ENCODE measurements at regions not wholly inside any gene's neighbourhood (a gene's known extent, or its start where the extent isn't known, plus 50 kb on each side); places are given as distances from the start of the nearest gene placed in this dataset.
A peak's percentile ranks its signal among the peaks of the same experiment; 100 is the strongest.

GRCh38 chr1:234874291-234875288, 254.0 kb downstream of the TOMM20 start (continued):
- TF ChIP-seq ZNF696 (CRISPR knock-in tag; conservative IDR thresholded peaks at IDR 0.05) (no peak), DNMT1 (IDR thresholded peaks at IDR 0.05) (no peak), SAFB (IDR thresholded peaks at IDR 0.05; ENCODE audit: borderline replicate concordance, low read depth, low read length) (no peak), PHF20 (IDR thresholded peaks at IDR 0.05; ENCODE audit: partially characterized antibody) (no peak), ZBTB40 (IDR thresholded peaks at IDR 0.05) (no peak), ZBTB40 (CRISPR knock-in tag; IDR thresholded peaks at IDR 0.05) (no peak), NCOR1 (IDR thresholded peaks at IDR 0.05) (peak; percentile 72), ZNF830 (CRISPR knock-in tag; IDR thresholded peaks at IDR 0.05) (no peak), HMG20A (CRISPR knock-in tag; conservative IDR thresholded peaks at IDR 0.05) (no peak), KDM4B (IDR thresholded peaks at IDR 0.05; ENCODE audit: borderline replicate concordance in 2 of 2, low read depth in 1 of 2) (no peak), STAT6 (CRISPR knock-in tag; IDR thresholded peaks at IDR 0.05) (no peak), ZNF143 (CRISPR knock-in tag; IDR thresholded peaks at IDR 0.05) (no peak), ZNF263 (CRISPR knock-in tag; IDR thresholded peaks at IDR 0.05; ENCODE audit: borderline replicate concordance) (no peak), ERF (CRISPR knock-in tag; IDR thresholded peaks at IDR 0.05) (peak; percentile 84), MAX (CRISPR knock-in tag; IDR thresholded peaks at IDR 0.05) (peak; percentile 86)

Data from K562 (cell line).